HG02678 (cell line): ENCODE measurements at regions not wholly inside any gene's neighbourhood (a gene's known extent, or its start where the extent isn't known, plus 50 kb on each side); places are given as distances from the start of the nearest gene placed in this dataset.

ENCODE experiments used
- ATAC-seq: cut with Tn5 transposase; IDR thresholded peaks from one replicate; pipeline ENCODE4 v1.9.1; 2021; ENCODE audit warnings: mild to moderate bottlenecking, moderate library complexity; ENCODE audit not compliant: unreplicated experiment

DNA sequence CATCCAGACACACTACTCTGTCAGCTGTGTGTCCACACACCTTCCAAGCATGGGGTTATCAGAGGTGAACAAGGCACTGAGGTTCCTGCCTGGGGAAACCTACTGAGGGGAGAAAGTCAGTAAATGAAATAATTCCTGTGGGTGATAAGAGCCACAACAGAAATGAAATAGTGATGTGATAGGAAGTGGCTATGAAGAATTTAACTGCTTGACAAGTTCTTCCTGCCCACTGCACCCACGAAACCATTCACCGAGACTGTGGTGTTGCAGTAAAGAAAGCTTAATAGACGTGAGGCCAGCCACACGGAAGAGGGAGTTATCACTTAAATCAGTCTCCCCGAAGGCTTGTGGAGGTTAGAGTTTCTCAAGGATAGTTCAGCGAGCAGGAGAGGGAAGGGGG lies 353.1 kb downstream of the UQCRFS1 start:
- no peak for ATAC-seq

DNA sequence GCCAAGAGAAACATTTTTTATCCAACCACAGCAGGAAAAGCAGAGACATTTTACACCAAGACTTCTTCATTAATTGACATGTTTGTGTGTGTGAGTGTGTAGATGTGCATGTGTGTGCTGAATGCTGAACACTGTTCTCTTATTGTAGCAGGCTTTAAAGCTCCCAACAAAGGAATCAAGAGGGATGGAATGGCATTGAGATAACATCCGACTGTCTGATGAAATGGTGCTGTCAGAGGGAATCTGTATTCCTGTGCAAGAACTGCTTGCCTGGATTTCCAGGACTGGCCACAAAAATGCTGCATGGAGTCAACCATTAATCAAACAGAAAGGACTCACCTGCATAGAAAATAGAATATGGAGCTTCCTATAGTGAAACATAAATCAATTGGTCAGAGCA lies 354.0 kb downstream of the UQCRFS1 start:
- no peak for ATAC-seq

DNA sequence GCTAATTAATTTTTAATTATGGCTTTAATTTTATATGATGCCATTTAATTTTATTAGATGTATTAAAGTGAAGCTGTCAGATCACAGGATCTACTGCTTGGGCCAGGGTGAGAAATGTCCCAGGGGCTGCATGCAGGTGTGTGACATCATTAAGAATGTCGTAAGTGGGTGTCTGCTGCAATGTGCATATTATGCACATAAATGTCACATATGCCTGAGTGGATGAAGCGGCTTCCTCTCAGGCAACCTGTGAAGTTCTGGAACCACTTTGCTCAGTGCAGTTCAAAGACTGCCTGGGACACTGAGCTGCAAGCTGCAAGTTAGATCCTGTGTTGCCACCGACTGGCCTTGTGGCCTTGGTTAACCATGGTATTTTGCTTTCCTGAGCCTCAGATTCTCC lies 355.0 kb downstream of the UQCRFS1 start:
- no peak for ATAC-seq

DNA sequence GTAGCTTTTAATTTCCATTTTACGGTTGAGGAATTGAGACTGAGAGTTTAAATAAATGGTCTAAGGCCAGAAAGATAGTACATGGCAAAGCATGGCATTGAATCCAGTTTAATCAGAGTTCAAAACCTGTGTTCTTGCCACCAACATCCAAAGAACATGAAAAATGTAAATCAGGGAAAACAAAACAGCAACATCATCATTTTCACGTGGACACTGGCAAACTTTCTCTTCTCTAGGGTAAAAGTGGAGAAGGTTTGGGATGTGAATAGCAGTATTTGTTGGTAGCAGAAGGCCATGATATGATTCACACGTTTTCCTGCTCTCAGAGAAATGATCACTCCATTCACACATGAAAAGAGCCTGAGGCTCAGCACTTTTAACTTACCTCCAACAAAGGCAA lies 357.7 kb downstream of the UQCRFS1 start:
- no peak for ATAC-seq

DNA sequence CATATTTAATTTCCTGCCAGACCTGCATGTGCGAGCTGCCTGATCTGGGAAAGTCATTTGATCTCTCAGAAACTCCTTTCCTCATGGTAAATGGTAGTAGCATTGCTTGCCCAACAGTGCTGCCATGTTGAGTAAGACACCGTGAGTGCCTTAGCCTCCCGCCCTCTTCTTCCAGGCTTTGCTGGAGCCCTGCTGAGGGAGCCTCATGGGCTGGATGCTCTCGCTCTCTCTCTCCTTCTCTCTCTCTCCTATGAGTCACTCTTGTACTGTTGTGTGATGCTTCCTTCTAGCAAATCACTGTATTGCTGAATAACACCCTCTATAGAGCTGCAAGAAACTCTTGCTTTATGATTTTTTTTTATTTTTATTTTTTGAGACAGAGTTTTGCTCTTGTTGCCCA lies 365.5 kb downstream of the UQCRFS1 start:
- ATAC-seq, result no peak

DNA sequence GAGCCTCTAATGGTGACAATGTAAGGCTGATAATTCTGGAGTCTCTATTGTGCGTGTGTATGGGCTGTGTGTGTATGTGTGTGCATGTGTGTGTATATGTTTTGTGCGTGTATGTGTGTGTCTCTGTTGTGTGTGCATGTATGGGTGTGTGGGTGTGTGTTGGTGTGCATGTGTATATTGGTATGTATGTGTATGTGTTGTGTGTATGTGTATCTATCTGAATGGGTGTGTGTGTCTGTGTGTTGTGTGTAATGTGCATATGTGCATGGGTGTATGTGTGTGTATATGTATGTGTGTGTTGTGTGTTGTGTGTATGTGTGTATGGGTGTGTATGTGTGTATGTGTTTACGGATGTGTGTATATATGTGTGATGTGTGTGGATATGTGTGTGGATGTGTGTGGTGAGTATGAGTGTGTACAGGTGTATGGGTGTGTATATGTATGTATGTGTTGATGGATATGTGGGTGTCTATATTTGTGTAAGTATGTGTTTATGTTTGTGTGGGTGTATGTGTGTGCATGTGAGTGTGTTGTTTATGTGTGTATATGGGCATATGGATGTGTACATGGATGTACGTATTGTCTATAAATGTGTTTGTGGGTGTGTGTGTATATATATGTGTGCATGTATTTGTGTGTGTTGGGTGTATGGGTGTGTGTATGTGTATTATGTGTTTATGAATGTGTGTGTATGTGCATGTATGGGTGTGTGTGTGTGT lies 366.7 kb downstream of the UQCRFS1 start:
- no peak for ATAC-seq

DNA sequence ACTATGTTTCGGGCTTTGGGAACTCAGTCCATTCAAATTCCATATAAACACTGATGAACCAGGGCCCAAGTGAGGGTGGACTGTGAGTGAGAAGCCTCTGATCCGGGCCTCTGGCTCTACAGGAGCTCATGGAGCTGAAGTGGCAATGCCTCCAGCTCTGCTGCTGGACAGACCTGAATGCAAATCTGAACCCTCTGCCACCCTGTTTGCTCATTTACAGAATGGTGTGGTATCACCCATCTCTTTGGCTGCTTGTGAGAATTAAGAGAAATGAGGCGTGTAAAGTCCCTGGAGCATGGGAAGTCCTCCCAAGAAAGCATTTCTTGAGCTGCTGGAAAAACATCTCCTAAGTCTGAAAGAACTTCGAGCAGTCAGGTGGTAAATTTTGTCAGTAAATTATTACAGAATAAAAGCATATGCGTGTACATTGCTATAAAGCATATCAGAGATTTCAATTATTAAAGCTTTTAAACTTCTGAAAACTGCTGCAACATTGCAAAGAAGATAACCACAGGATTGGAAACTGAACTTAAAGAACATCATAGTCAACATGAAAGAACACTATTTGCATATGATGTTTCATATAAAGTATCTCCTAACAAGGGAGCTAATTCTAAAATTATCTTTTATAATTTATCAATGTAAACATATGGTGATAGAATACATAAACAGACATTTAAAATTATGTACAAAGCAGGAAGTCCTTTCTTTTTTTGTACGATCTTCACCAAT lies 369.0 kb downstream of the UQCRFS1 start:
- ATAC-seq, result no peak

DNA sequence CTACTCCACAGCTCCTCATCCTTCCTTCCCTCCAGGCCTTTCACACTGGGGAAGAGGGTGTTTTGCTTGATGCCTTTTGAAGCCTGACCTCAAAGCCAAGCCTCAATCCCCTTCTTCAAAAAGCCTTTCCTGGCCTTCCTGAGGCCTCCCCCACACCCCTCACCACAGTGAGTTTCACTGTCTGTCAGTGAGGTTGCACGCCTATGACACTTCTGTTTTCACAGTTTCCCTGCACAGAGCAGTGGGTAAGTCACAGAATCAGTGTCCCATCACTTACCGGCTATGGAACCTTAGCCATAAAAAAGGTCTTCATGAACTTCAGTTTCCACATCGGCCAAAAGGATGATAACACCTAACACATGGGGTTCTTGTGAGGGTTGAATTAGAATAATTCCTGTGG lies 371.4 kb downstream of the UQCRFS1 start:
- ATAC-seq, result no peak

DNA sequence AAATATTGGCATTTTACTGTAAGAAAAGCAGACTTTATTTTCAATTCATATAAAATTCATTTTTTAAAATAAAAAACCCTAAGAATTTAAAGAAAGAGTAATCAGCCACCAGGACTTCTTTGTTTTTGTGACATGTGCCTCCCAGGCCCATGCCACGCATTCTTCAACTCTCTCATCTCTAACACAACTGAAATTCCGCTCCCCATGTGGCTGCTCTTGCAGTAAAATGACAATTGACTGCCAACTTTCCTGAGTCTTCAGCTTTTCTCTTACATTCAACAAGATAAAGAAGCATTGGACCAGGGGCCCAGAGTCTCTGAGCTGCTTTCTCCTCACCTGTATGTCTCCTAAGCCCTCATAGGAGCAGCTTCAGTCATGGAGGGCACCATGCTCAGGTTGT lies 372.1 kb downstream of the UQCRFS1 start:
- ATAC-seq, result no peak

DNA sequence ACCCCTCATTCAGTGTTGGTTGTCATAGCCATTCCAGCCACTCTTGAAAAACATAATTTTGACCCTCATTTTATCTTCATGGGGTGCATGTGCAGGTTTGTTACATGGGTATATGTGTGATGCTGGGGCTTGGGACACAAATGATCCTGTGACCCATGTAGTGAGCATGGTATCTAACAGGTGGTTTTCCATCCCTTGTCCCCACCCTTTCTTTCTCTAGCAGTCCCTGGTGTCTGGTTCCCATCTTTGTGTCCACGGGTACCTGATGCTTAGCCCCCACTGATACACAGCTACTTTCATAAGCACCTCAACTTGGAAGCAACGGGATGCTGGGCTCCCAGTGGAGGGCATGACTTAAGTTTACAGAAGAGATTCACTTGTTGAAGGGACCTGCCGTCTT lies 373.5 kb downstream of the UQCRFS1 start:
- ATAC-seq, result no peak

DNA sequence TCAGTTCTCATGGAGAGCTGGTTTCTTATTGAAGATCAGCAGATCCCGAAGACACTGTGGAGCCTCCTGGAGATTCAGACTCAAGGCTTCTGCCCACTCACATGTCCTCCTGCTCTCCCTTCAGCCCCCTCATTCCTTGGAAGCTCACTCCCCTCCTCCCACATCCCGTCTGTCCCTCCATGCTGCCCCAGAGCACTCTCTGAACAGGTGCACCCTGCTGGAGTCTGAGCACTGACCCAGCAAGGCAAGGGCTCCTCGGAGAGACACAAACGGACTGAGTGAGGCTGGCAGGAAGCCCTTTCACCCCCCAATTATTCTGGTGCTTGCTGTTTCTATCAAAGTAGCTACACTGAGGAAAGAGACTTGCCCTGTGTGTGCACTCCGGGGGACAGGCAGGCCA lies 374.0 kb downstream of the UQCRFS1 start:
- no peak for ATAC-seq

DNA sequence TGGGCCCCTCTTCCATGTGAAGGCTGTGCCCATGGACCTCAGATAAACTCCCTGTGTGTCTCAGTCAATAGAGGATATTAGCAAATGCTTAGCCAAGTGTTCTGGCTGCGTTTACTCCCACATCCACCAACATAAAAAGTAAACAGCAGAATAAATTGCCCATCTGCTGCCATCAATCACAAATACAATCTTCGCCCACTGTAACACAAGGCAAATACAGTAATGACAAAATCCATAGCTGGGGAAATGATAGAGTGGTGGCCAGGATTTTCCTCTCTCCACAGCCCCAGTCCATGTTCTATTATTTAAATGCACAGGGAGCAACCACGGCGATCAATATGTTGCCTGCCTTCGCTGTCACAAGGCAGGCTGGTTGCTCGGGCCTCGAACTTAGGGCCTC lies 376.5 kb downstream of the UQCRFS1 start:
- ATAC-seq, result no peak

DNA sequence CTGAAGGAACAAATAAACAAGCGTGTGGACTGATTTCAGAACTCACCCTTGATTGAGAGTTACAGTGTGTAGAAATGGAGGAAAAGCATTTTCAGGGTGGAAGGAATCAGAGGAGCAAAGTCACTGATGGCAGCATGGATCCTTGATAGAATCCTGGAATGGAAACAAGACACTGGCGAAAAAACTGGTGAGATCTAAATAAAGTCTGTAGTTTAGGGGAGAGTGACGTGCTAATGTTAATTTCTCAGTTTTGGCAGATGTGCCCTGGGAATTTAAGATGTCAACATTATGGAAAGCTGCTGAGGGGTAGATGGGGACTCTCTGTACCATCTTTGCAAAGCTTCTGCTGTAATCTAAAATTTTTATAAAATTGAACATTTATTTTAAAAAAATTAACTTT lies 378.0 kb downstream of the UQCRFS1 start:
- no peak for ATAC-seq

DNA sequence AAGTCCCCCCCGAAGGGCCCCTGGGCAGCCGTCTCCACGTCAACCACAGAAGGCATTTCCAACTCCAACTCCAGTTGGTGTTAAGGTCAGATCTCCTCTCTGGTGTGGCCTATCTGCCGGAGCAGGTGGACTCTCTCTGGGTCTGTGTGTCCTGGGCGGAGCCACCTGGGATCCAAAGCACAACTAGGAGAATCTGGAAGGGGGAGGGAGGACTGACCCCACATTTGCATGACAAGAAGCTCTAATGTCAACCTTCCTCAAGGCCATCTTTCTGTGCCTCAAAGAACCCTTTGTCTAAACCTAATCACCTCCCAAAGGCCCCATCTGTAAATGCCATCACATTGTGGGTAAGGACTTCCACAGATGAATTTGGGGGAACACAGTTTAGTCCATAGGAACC lies 381.5 kb downstream of the UQCRFS1 start:
- no peak for ATAC-seq

DNA sequence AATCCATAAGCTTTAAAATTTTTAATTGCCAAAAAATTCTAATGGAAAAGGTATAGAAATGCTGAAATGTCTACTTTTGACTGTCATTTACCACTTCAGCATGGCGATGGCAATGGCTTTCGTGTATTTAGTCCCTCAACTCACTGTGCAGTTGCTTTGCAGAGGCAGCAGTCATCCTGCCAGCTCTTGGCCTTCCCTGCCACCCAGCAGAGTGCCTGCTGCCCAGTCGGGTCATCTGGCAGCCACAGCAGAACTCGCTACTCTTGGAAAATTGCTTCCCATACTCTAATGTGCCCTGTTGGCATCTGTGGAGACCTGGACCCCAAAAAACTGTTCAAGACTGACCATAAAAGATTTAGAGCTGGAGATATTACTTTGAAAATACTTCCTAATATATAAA lies 383.2 kb downstream of the UQCRFS1 start:
- no peak for ATAC-seq

DNA sequence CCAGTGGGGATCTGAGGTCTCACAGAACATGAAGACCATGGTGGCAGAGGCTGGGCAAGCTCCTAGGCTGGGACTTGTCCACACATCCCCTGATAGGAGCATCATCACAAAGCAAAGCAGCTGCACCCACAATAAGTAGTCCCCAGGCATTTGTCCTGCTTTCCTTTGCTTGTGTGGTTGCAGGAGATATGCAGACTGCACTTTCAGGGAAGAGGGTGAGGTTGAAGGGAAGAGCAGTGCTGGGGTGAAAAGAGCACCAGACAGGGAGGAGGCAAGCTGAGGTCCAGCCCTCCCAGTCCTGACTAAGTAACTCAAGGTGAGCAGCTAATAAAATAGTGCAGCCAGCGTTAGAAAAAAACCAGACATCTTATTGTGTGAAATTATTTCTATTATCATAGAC lies 383.6 kb downstream of the UQCRFS1 start:
- no peak for ATAC-seq

DNA sequence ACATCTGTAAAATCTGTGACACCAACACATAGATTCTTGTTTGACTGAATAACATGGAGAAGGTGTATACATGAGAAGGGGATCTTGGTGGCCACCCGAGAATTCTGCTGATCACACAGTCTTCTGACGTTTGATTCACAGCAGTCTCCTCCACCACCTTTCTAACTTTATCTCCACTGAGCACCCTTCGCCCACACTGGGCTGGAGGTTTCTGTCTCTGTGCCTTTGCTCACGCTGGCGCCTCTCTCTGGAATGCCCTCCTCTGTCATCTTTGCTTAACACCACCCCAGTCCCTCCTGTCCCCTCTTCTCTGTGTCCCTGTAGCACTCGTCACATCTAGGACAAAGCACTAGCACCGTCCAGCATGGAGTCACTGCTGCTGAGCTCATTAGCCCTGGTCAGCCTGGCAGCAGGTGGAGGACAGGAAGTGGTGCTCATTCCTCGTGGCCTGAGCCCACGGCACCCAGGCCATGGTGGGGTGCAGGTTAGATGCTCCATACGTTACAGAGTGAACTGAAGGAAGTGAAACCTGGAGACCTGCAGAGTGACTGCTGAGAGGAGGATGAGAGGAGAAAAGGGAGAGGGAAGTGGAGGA lies 384.6 kb downstream of the UQCRFS1 start:
- ATAC-seq, result no peak

DNA sequence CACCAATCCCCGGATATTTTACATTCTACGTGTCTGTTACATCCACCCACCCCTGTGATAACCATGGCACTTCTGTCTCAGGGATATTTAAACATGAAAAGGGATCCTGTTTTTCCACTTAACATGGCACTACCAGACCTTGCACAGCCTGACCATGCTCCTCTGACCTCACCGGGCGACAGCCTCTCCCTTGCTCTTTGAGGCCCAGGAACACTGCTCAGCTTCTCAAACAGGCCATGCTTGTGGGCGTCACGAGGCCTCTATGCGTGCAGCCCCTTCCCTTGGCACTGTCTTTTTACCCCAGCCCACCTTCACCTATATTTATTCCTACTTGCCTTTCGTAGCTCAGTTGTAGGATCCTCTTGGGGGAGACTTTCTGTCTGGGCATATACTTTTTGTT lies 385.6 kb downstream of the UQCRFS1 start:
- ATAC-seq, result no peak

DNA sequence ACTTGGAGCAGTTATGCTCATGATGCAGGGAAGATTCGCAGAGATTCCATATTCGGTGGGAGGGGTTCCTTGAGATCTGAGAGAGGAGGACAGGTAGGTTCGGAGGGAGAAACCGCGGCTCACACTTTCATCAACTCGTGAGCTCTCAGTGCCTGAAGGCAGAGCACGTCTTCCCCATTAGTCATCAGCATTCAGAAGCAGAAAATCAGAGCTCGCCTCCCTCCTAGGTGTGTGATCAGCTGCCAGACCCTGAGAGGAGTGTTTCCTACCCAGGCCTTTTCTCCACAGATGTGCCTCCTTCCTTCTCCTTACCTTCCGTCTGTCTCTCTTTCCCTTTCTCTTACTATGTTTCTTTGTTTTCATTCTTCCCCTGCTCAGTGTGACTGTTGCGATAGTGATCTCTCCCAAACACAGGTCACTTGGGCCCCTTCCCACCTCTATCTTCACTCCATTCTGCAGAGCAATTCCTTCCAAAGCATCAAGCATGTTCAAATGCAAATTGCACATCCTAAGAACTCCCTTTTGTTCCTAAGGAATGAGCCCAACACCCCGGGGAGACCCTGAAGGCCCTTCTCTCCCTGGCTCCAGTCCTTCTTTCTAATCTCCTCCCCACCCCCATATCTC lies 389.5 kb downstream of the UQCRFS1 start:
- no peak for ATAC-seq

DNA sequence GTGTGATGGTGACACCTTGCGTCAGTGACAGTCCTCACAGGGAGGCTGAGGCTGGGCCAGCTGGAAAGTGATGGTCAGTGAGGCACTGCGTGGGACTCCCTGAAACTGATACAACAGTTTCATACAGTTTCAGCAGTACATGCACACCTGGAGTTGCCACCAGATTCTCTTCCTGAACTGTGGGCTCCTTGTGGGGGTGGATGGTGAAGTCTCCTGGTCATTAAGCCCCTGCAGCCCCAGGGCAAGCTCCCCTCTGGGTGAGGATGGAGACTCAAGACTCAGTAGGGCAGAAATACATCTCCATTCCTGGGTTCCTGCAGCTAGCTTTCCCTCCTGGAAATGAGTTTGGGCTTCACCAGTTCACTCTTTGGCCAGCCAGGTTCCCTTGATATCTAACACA lies 392.7 kb downstream of the UQCRFS1 start:
- no peak for ATAC-seq

DNA sequence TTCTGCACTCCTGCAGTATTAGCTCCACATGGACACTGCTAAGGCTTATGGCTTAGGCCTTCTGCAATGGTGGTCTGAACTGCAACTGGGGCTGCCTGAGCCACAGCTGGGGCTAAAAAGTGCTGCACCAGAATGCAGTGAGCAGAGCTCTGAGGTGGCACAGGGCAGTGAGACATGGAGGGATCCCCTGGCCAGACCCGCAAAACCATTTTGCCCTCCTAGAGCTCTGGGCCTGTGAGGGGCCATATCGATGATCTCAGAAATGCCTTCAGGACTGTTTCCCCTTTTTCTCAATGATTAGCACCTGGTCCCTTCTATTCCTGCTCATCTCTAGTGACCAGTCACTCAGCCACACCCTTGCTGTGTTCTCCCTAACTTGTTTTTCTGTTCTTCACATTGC lies 397.7 kb downstream of the UQCRFS1 start:
- no peak for ATAC-seq

DNA sequence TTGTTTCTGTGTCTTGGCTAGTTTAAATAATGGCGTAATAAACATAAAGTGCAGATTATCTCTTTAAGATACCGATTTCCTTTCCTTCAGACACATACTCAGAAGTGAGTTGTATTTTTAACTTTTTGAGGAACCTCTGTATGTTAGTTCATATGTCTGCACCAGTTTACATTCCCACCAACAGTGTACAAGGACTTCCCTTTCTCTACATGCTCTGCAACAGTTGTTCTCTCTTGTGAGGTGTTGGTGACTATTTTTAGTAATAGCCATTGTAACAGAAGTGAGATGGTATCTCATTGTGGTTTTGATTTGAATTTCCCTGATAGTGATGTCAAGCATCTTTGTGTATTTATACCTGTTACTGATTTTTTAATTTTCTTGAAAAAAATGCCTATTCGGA lies 418.6 kb downstream of the UQCRFS1 start:
- ATAC-seq, result no peak
